H1 (cell line): ENCODE measurements at regions not wholly inside any gene's neighbourhood (a gene's known extent, or its start where the extent isn't known, plus 50 kb on each side); places are given as distances from the start of the nearest gene placed in this dataset.

Experiments used
- CTCF ChIA-PET: fragments of 300-600 bp; sonication (Branson Sonifier 250); formaldehyde crosslinking; loops from one replicate; lab custom pipeline; 2021; ENCODE audit not compliant: partially characterized antibody; lab: Charles Lee
- POLR2A ChIA-PET: fragments of 300-600 bp; sonication (Branson Sonifier 250); formaldehyde crosslinking; loops from one replicate; lab custom pipeline; 2021; ENCODE audit warnings: inconsistent platforms; ENCODE audit not compliant: partially characterized antibody; lab: Charles Lee
- DNase-seq, 2 experiments: peaks; one replicate each; pipeline versions ENCODE4 v3.0.0 to v3.0.0-alpha.2; 2010 to 2022; ENCODE audit warnings: low spot score in 2 of 2, low read depth in 1 of 2, mixed read lengths in 1 of 2
- FAIRE-seq: peaks from 2 replicates; lab custom pipeline; 2011; peaks lifted over from hg19 to GRCh38; lab: Jason Lieb, UNC
- H2AFZ ChIP-seq: 2 replicates; pipeline ENCODE4 v1.8.1; 2012; ENCODE audit warnings: low read length, inconsistent platforms
- H2AK5ac ChIP-seq: 2 replicates; pipeline ENCODE4 v1.6.1; 2013; ENCODE audit warnings: low read depth, low read length
- H2BK120ac ChIP-seq: replicated peaks from 2 replicates; pipeline ENCODE3; 2013; ENCODE audit warnings: low read depth, low read length, inconsistent platforms
- H2BK12ac ChIP-seq: 2 replicates; pipeline ENCODE4 v1.6.1; 2013; ENCODE audit warnings: low read depth, low read length
- H2BK15ac ChIP-seq: 2 replicates; pipeline ENCODE4 v1.6.1; 2013; ENCODE audit warnings: low read length
- H2BK20ac ChIP-seq: 2 replicates; pipeline ENCODE4 v1.6.1; 2013; ENCODE audit warnings: low read length
- H2BK5ac ChIP-seq: 2 replicates; pipeline ENCODE4 v1.6.1; 2013; ENCODE audit warnings: low read depth, low read length
- H3K14ac ChIP-seq: 2 replicates; pipeline ENCODE4 v1.6.1; 2013; ENCODE audit warnings: inconsistent platforms; ENCODE audit not compliant: insufficient read length
- H3K18ac ChIP-seq: 2 replicates; pipeline ENCODE4 v1.6.1; 2013; ENCODE audit warnings: low read length; ENCODE audit errors: extremely low read depth
- H3K23ac ChIP-seq: 2 replicates; pipeline ENCODE4 v1.6.1; 2013; ENCODE audit warnings: inconsistent platforms; ENCODE audit not compliant: insufficient read length
- H3K23me2 ChIP-seq: 2 replicates; pipeline ENCODE4 v1.6.1; 2013; ENCODE audit warnings: low read depth, low read length
- H3K27ac ChIP-seq: 2 replicates; pipeline ENCODE4 v1.6.1; 2011; ENCODE audit warnings: low read depth, low read length, inconsistent platforms
- H3K27me3 ChIP-seq, 4 experiments: replicated peaks in 1 of 4; 1 replicate in 1 of 4; 2 replicates in 3 of 4; pipeline versions ENCODE4 v1.6.1 to v1.8.1; 2011 to 2013; ENCODE audit warnings: low read length in 3 of 4, mild to moderate bottlenecking in 3 of 4, inconsistent platforms in 2 of 4, mixed read lengths in 2 of 4, moderate library complexity in 1 of 4; ENCODE audit not compliant: control insufficient read depth in 3 of 4, insufficient read depth in 3 of 4; ENCODE audit errors: extremely low read depth in 1 of 4
- H3K36me3 ChIP-seq, 4 experiments: 2 replicates each; pipeline versions ENCODE4 v1.6.1 to v1.8.1; 2011 to 2013; ENCODE audit warnings: mild to moderate bottlenecking in 4 of 4, low read length in 3 of 4, moderate library complexity in 2 of 4, control low read depth in 1 of 4, inconsistent platforms in 1 of 4; ENCODE audit not compliant: insufficient read depth in 4 of 4, control insufficient read depth in 2 of 4
- H3K4ac ChIP-seq: replicated peaks from 2 replicates; pipeline ENCODE3; 2013; ENCODE audit warnings: low read length, low read depth, mixed read lengths, inconsistent platforms; ENCODE audit not compliant: insufficient read length
- H3K4me1 ChIP-seq, 4 experiments: replicated peaks in 1 of 4; 1 replicate in 1 of 4; 2 replicates in 3 of 4; pipeline versions ENCODE4 v1.6.1 to v1.8.1; 2011 to 2013; ENCODE audit warnings: low read length in 3 of 4, inconsistent platforms in 2 of 4, mixed read lengths in 1 of 4; ENCODE audit not compliant: insufficient read depth in 4 of 4, control insufficient read depth in 3 of 4
- H3K4me2 ChIP-seq, 2 experiments: 2 replicates each; pipeline versions ENCODE4 v1.6.1 to v1.8.1; 2011 to 2013; ENCODE audit warnings: low read depth in 2 of 2, low read length in 2 of 2, control low read depth in 1 of 2, inconsistent platforms in 1 of 2, mild to moderate bottlenecking in 1 of 2; ENCODE audit not compliant: insufficient read depth in 1 of 2
- H3K4me3 ChIP-seq, 4 experiments: fragments of 200-600, 300-600 bp in 1 of 4; sonication (generic), shearing (Covaris generic), sonication (Bioruptor Twin) in 1 of 4; 2 replicates each; pipeline versions ENCODE4 v1.5.1 to v1.8.1; 2011 to 2016; ENCODE audit warnings: low read length in 4 of 4, low read depth in 3 of 4, control low read depth in 2 of 4, inconsistent platforms in 2 of 4, mild to moderate bottlenecking in 2 of 4, mixed read lengths in 1 of 4, moderate library complexity in 1 of 4; ENCODE audit not compliant: insufficient read depth in 2 of 4; ENCODE audit errors: extremely low read depth in 1 of 4
- H3K56ac ChIP-seq: replicated peaks from 2 replicates; pipeline ENCODE3; 2013; ENCODE audit warnings: low read depth, mild to moderate bottlenecking, mixed read lengths, low read length, inconsistent platforms; ENCODE audit not compliant: insufficient read length
- H3K79me1 ChIP-seq: 2 replicates; pipeline ENCODE4 v1.6.1; 2013; ENCODE audit warnings: low read depth, low read length, control low read depth
- H3K79me2 ChIP-seq, 2 experiments: 2 replicates each; pipeline versions ENCODE4 v1.6.1 to v1.8.1; 2012 to 2013; ENCODE audit warnings: low read length in 2 of 2, mild to moderate bottlenecking in 2 of 2, inconsistent platforms in 1 of 2; ENCODE audit not compliant: insufficient read depth in 2 of 2, control insufficient read depth in 1 of 2
- H3K9ac ChIP-seq, 4 experiments: replicated peaks in 1 of 4; 1 replicate in 1 of 4; 2 replicates in 3 of 4; pipeline versions ENCODE4 v1.6.1 to v1.8.1; 2011 to 2013; ENCODE audit warnings: low read depth in 3 of 4, low read length in 3 of 4, control low read depth in 2 of 4, mild to moderate bottlenecking in 2 of 4, moderate library complexity in 2 of 4, inconsistent platforms in 1 of 4; ENCODE audit errors: extremely low read depth in 1 of 4
- H3K9me3 ChIP-seq, 2 experiments: 2 replicates each; pipeline versions ENCODE4 v1.6.1 to v1.8.1; 2012 to 2013; ENCODE audit warnings: mild to moderate bottlenecking in 2 of 2, moderate library complexity in 2 of 2, control low read depth in 1 of 2, inconsistent platforms in 1 of 2, low read depth in 1 of 2, low read length in 1 of 2, mixed read lengths in 1 of 2; ENCODE audit not compliant: insufficient read depth in 2 of 2
- H4K20me1 ChIP-seq, 2 experiments: replicated peaks in 1 of 2; 2 replicates each; pipeline versions ENCODE3 to v1.8.1; 2011 to 2013; ENCODE audit warnings: inconsistent platforms in 2 of 2, low read length in 2 of 2, mild to moderate bottlenecking in 1 of 2; ENCODE audit not compliant: insufficient read depth in 2 of 2, control insufficient read depth in 1 of 2
- H4K5ac ChIP-seq: 2 replicates; pipeline ENCODE4 v1.6.1; 2013; ENCODE audit warnings: low read length, low read depth, mixed read lengths, inconsistent platforms; ENCODE audit not compliant: insufficient read length
- H4K8ac ChIP-seq: 2 replicates; pipeline ENCODE4 v1.8.0; 2013; ENCODE audit warnings: mild to moderate bottlenecking, moderate library complexity, low read length, inconsistent platforms; ENCODE audit not compliant: insufficient read depth; ENCODE audit errors: extremely low read depth
- H4K91ac ChIP-seq: replicated peaks from 2 replicates; pipeline ENCODE3; 2013; ENCODE audit warnings: low read length, mixed read lengths, inconsistent platforms; ENCODE audit not compliant: insufficient read length
- ASH2L ChIP-seq: fragments of 200-600, 300-600 bp; sonication (generic); IDR thresholded peaks from one replicate; pipeline ENCODE4 v1.7.1; 2017; ENCODE audit warnings: low read length
- ATF3 ChIP-seq: IDR thresholded peaks from 2 replicates; pipeline ENCODE4 v1.6.1; 2011; ENCODE audit warnings: low read depth, mild to moderate bottlenecking, low read length; ENCODE audit not compliant: insufficient read depth
- CBX5 ChIP-seq: fragments of 300-800, 300-1000 bp; sonication (generic); IDR thresholded peaks from 2 replicates; pipeline ENCODE4 v1.7.1; 2016; ENCODE audit warnings: antibody characterized with exemption, low read length, low read depth
- EP300 ChIP-seq, 2 experiments: IDR thresholded peaks; 1 replicate in 1 of 2; 2 replicates in 1 of 2; pipeline ENCODE4 v1.6.1; 2011 to 2012; ENCODE audit warnings: low read depth in 2 of 2, low read length in 2 of 2, mild to moderate bottlenecking in 2 of 2, borderline replicate concordance in 1 of 2, inconsistent platforms in 1 of 2, moderate library complexity in 1 of 2
- GTF2F1 ChIP-seq: IDR thresholded peaks from 2 replicates; pipeline ENCODE4 v1.6.1; 2012; ENCODE audit warnings: low read depth, low read length, improper control_type of control experiment, borderline replicate concordance
- MAFK ChIP-seq: IDR thresholded peaks from 2 replicates; pipeline ENCODE4 v1.6.1; 2012; ENCODE audit warnings: low read depth, mild to moderate bottlenecking, improper control_type of control experiment, low read length
- MAX ChIP-seq: IDR thresholded peaks from 2 replicates; pipeline ENCODE4 v1.6.1; 2012; ENCODE audit warnings: inconsistent platforms
- PHF8 ChIP-seq: fragments of 200-600 bp; sonication (generic); conservative IDR thresholded peaks from 2 replicates; pipeline ENCODE4 v1.7.1; 2012; ENCODE audit warnings: low read depth, mild to moderate bottlenecking, inconsistent platforms, low read length, moderate library complexity
- RXRA ChIP-seq: IDR thresholded peaks from 2 replicates; pipeline ENCODE4 v1.6.1; 2011; ENCODE audit warnings: low read depth, mild to moderate bottlenecking, low read length, moderate library complexity; ENCODE audit not compliant: insufficient read depth
- SAP30 ChIP-seq: fragments of 300-600 bp; sonication (generic); IDR thresholded peaks from 2 replicates; pipeline ENCODE4 v1.7.1; 2012; ENCODE audit warnings: low read length, moderate library complexity, mild to moderate bottlenecking, inconsistent platforms; ENCODE audit not compliant: insufficient read depth, insufficient replicate concordance
- SIX5 ChIP-seq: IDR thresholded peaks from 2 replicates; pipeline ENCODE4 v1.6.1; 2011; ENCODE audit warnings: mild to moderate bottlenecking, low read depth, low read length
- TAF7 ChIP-seq: optimal IDR thresholded peaks from 2 replicates; pipeline ENCODE3; 2011; ENCODE audit warnings: low read depth, mild to moderate bottlenecking, inconsistent platforms, low read length, moderate library complexity, borderline replicate concordance
- TCF12 ChIP-seq: IDR thresholded peaks from 2 replicates; pipeline ENCODE4 v1.6.1; 2011; ENCODE audit warnings: low read depth, mild to moderate bottlenecking, low read length
- YY1 ChIP-seq: IDR thresholded peaks from 2 replicates; pipeline ENCODE4 v1.6.1; 2011; ENCODE audit warnings: low read depth, mild to moderate bottlenecking, low read length
- WGBS, 2 experiments: shearing (Covaris generic) in 1 of 2; methylation state at CpG; one replicate each; pipeline versions ENCODE4 v1.1.6 to v1.1.7; 2013 to 2015; ENCODE audit warnings: low lambda C conversion rate in 2 of 2, mixed read lengths in 2 of 2, inconsistent platforms in 1 of 2, low coverage in 1 of 2, missing lambda C conversion rate in 1 of 2; ENCODE audit not compliant: insufficient replicate concordance in 2 of 2, insufficient coverage in 1 of 2, insufficient read length in 1 of 2; ENCODE audit errors: extremely low coverage in 1 of 2, missing lambda C conversion rate in 1 of 2; 5-methylcytosine and 5-hydroxymethylcytosine counted together

GRCh38 chr6:154621686-154622085 lies 111.2 kb upstream of the CNKSR3 start:
- H2BK20ac ChIP-seq: no peak overlapping the region
- H3K4me3 ChIP-seq: no peak overlapping the region
- H3K9ac ChIP-seq: no peak overlapping the region
- WGBS, 2 experiments: 89% methylated on average over 4 of the region's 4 CpGs; no CpG with 5 or more reads in 1 of the 2 experiments
- H2BK15ac ChIP-seq: no peak overlapping the region
- H2AK5ac ChIP-seq: no peak overlapping the region
- no peak overlapping the region for H3K23ac ChIP-seq
- POLR2A ChIA-PET: no interaction called here
- H3K27me3 ChIP-seq: no peaks in the 10 kb centered on the region
- H3K4me2 ChIP-seq: no peak overlapping the region
- no peaks in the 10 kb centered on the region for H4K20me1 ChIP-seq
- no peak overlapping the region for H2BK12ac ChIP-seq
- H4K5ac ChIP-seq: no peak overlapping the region
- H4K91ac ChIP-seq: no peak overlapping the region
- H4K8ac ChIP-seq: no peak overlapping the region
- no peak overlapping the region for H3K4ac ChIP-seq
- H3K18ac ChIP-seq: no peak overlapping the region
- H2BK5ac ChIP-seq: no peak overlapping the region
- no peaks in the 10 kb centered on the region for H3K4me1 ChIP-seq
- H2BK120ac ChIP-seq: no peak overlapping the region
- H3K9me3 ChIP-seq: no peaks in the 10 kb centered on the region
- H3K14ac ChIP-seq: no peak overlapping the region
- H3K79me1 ChIP-seq: no peaks in the 10 kb centered on the region
- CTCF ChIA-PET: interaction anchor here (1.3 kb wide), 1 partner anchor 8 kb away, joined by 3 read pairs; no protein-coding TSS in a partner anchor
- H2AFZ ChIP-seq: no peak overlapping the region
- no peaks in the 10 kb centered on the region for H3K23me2 ChIP-seq
- H3K56ac ChIP-seq: no peak overlapping the region
- H3K27ac ChIP-seq: no peak overlapping the region
- no peaks in the 10 kb centered on the region for H3K79me2 ChIP-seq
- FAIRE-seq: no peak
- no peaks in the 10 kb centered on the region for H3K36me3 ChIP-seq
- DNase-seq: no peak
- TF ChIP-seq YY1: no peak
- no peak for TF ChIP-seq CBX5
- TF ChIP-seq ASH2L: no peak
- TF ChIP-seq TAF7: no peak
- TF ChIP-seq PHF8: no peak
- TF ChIP-seq TCF12: no peak
- TF ChIP-seq SIX5: no peak
- no peak for TF ChIP-seq RXRA
- no peak for TF ChIP-seq EP300 (IDR thresholded peaks at IDR 0.05; ENCODE audit: borderline replicate concordance in 1 of 2, low read depth in 2 of 2, low read length in 2 of 2)
- no peak for TF ChIP-seq SAP30
- no peak for TF ChIP-seq ATF3
- no peak for TF ChIP-seq MAX
- no peak for TF ChIP-seq GTF2F1
- TF ChIP-seq MAFK: no peak
